HepG2 (cell line): ENCODE measurements at regions not wholly inside any gene's neighbourhood (a gene's known extent, or its start where the extent isn't known, plus 50 kb on each side); places are given as distances from the start of the nearest gene placed in this dataset.

Source experiments
- MED1 ChIP-seq: sonication (generic); formaldehyde crosslinking; IDR thresholded peaks from 2 replicates; pipeline ENCODE4 v1.4.0; 2020; ENCODE audit warnings: missing genetic modification reagents
- NFYB ChIP-seq: sonication (generic); formaldehyde crosslinking; IDR thresholded peaks from 2 replicates; pipeline ENCODE4 v1.4.0; 2020; ENCODE audit warnings: missing genetic modification reagents
- ZNF607 ChIP-seq: sonication (generic); formaldehyde crosslinking; IDR thresholded peaks from 2 replicates; pipeline ENCODE4 v1.5.1; 2020; ENCODE audit warnings: missing genetic modification reagents, mild to moderate bottlenecking, borderline replicate concordance
- TF ChIP-seq, protein P1 (sequence below): sonication (generic); formaldehyde crosslinking; IDR thresholded peaks from 2 replicates; pipeline ENCODE4 v1.5.0; 2020; ENCODE audit warnings: mild to moderate bottlenecking, missing genetic modification reagents, moderate library complexity
- TF ChIP-seq, protein P2 (sequence below): sonication (generic); formaldehyde crosslinking; IDR thresholded peaks from 2 replicates; pipeline ENCODE4 v1.4.0; 2020; ENCODE audit warnings: missing genetic modification reagents
- TF ChIP-seq, protein P3 (sequence below), 2 experiments: sonication (generic) in 1 of 2; formaldehyde crosslinking in 1 of 2; IDR thresholded peaks; 2 replicates each; pipeline versions ENCODE4 v1.5.1 to v1.6.1; 2011 to 2020; ENCODE audit warnings: borderline replicate concordance in 1 of 2, low read depth in 1 of 2, low read length in 1 of 2, mild to moderate bottlenecking in 1 of 2, missing genetic modification reagents in 1 of 2, moderate library complexity in 1 of 2
- TF ChIP-seq, protein P4 (sequence below): sonication (generic); formaldehyde crosslinking; IDR thresholded peaks from 2 replicates; pipeline ENCODE4 v1.4.0; 2020; ENCODE audit warnings: mild to moderate bottlenecking, missing genetic modification reagents

DNA sequence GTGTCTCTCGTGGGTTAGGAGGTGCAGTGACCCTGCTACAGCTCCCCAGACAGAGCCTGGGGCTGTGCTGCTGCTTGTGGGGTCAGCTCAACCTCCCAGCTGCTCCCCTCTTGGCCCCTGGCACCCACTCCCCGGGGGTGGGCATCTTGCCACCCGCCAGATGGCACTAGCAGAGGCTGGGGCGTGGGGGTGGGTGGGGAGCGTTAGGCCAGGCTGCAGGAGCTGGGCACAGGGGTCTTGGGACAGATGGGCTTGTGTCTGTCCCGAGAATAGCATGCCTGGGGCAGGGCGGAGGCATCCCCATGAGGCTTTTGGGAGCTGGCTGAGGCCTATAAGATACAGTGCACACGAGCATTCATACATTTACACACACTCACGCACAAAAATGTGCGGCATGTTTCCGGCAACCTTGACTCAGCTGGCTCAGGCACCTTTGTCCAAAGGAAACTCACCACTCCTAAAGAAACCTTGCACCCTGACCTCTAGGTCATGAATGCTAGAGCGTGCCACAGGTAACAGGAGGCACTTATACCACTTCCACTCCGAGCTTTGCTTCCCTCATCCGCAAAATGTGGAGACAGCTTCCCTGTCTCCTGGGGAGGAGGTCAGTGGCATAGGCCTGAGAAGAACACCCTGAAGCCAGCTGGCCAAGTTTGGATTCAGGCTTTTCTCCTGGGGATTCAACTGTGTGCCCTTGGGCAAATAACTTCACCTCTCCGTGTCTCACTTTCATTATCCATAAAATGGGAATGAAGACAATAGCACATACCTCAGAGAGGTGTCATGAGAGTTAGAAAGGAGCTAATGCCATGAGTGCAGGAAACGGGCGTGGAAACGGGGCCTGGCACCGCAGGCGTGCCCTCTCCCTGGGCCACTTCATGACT lies 78.9 kb upstream of the LHX1 start:
- TF ChIP-seq, protein P1, sequence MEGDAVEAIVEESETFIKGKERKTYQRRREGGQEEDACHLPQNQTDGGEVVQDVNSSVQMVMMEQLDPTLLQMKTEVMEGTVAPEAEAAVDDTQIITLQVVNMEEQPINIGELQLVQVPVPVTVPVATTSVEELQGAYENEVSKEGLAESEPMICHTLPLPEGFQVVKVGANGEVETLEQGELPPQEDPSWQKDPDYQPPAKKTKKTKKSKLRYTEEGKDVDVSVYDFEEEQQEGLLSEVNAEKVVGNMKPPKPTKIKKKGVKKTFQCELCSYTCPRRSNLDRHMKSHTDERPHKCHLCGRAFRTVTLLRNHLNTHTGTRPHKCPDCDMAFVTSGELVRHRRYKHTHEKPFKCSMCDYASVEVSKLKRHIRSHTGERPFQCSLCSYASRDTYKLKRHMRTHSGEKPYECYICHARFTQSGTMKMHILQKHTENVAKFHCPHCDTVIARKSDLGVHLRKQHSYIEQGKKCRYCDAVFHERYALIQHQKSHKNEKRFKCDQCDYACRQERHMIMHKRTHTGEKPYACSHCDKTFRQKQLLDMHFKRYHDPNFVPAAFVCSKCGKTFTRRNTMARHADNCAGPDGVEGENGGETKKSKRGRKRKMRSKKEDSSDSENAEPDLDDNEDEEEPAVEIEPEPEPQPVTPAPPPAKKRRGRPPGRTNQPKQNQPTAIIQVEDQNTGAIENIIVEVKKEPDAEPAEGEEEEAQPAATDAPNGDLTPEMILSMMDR, result no peak
- TF ChIP-seq, protein P2, sequence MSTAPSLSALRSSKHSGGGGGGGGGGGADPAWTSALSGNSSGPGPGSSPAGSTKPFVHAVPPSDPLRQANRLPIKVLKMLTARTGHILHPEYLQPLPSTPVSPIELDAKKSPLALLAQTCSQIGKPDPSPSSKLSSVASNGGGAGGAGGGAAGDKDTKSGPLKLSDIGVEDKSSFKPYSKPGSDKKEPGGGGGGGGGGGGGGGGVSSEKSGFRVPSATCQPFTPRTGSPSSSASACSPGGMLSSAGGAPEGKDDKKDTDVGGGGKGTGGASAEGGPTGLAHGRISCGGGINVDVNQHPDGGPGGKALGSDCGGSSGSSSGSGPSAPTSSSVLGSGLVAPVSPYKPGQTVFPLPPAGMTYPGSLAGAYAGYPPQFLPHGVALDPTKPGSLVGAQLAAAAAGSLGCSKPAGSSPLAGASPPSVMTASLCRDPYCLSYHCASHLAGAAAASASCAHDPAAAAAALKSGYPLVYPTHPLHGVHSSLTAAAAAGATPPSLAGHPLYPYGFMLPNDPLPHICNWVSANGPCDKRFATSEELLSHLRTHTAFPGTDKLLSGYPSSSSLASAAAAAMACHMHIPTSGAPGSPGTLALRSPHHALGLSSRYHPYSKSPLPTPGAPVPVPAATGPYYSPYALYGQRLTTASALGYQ (CRISPR knock-in tag), result no peak
- TF ChIP-seq, protein P3, sequence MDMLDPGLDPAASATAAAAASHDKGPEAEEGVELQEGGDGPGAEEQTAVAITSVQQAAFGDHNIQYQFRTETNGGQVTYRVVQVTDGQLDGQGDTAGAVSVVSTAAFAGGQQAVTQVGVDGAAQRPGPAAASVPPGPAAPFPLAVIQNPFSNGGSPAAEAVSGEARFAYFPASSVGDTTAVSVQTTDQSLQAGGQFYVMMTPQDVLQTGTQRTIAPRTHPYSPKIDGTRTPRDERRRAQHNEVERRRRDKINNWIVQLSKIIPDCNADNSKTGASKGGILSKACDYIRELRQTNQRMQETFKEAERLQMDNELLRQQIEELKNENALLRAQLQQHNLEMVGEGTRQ (IDR thresholded peaks at IDR 0.05; ENCODE audit: low read depth, low read length), result no peak
- TF ChIP-seq, protein P3 (CRISPR knock-in tag; IDR thresholded peaks at IDR 0.05; ENCODE audit: borderline replicate concordance), result no peak
- TF ChIP-seq ZNF607 (CRISPR knock-in tag), result no peak
- no peak for TF ChIP-seq MED1 (CRISPR knock-in tag)
- no peak for TF ChIP-seq NFYB (CRISPR knock-in tag)
- TF ChIP-seq, protein P4, sequence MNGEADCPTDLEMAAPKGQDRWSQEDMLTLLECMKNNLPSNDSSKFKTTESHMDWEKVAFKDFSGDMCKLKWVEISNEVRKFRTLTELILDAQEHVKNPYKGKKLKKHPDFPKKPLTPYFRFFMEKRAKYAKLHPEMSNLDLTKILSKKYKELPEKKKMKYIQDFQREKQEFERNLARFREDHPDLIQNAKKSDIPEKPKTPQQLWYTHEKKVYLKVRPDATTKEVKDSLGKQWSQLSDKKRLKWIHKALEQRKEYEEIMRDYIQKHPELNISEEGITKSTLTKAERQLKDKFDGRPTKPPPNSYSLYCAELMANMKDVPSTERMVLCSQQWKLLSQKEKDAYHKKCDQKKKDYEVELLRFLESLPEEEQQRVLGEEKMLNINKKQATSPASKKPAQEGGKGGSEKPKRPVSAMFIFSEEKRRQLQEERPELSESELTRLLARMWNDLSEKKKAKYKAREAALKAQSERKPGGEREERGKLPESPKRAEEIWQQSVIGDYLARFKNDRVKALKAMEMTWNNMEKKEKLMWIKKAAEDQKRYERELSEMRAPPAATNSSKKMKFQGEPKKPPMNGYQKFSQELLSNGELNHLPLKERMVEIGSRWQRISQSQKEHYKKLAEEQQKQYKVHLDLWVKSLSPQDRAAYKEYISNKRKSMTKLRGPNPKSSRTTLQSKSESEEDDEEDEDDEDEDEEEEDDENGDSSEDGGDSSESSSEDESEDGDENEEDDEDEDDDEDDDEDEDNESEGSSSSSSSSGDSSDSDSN (CRISPR knock-in tag), result no peak
